ENCODE measurements at regions not wholly inside any gene's neighbourhood (a gene's known extent, or its start where the extent isn't known, plus 50 kb on each side); places are given as distances from the start of the nearest gene placed in this dataset.
"Not testable (repeated sequence)": the region's sequence is repeated elsewhere in the genome, so short reads cannot be mapped to it uniquely, and the experiment has no call there.

GRCh38 chrX:1885116-1885515 is 270.3 kb downstream of the ASMT start:
- TF ChIP-seq TAF1 (IDR thresholded peaks at IDR 0.05; ENCODE audit: borderline replicate concordance, low read depth, low read length) (no peak), POLR2A (IDR thresholded peaks at IDR 0.05; ENCODE audit: low read depth, low read length) (no peak), POLR2AphosphoS5 (IDR thresholded peaks at IDR 0.05; ENCODE audit: low read depth, low read length) (no peak)
- FAIRE-seq (no peak), DNase-seq (ENCODE audit: insufficient read length) (no peak)

- not testable (repeated sequence) for FAIRE-seq; DNase-seq (ENCODE audit: insufficient read length)
Measured at GRCh38 chrX:1888305-1888704, 273.4 kb downstream of the ASMT start.

GRCh38 chrX:1894026-1894294 is 279.1 kb downstream of the ASMT start:
- DNase-seq (ENCODE audit: insufficient read length) = no peak
- no peak for FAIRE-seq
- TF ChIP-seq TAF1 (IDR thresholded peaks at IDR 0.05; ENCODE audit: borderline replicate concordance, low read depth, low read length) = no peak
- TF ChIP-seq POLR2A (IDR thresholded peaks at IDR 0.05; ENCODE audit: low read depth, low read length) = no peak
- no peak for TF ChIP-seq POLR2AphosphoS5 (IDR thresholded peaks at IDR 0.05; ENCODE audit: low read depth, low read length)

GRCh38 chrX:1894740-1895139 is 279.9 kb downstream of the ASMT start:
- no peak for FAIRE-seq

GRCh38 chrX:1895583-1895982 is 280.7 kb downstream of the ASMT start:
- FAIRE-seq (no peak), DNase-seq (ENCODE audit: insufficient read length) (no peak)
- TF ChIP-seq POLR2AphosphoS5 (IDR thresholded peaks at IDR 0.05; ENCODE audit: low read depth, low read length) (no peak), POLR2A (IDR thresholded peaks at IDR 0.05; ENCODE audit: low read depth, low read length) (no peak), TAF1 (IDR thresholded peaks at IDR 0.05; ENCODE audit: borderline replicate concordance, low read depth, low read length) (no peak)

More at GRCh38 chrX:1894740-1895139, 279.9 kb downstream of the ASMT start:
- TF ChIP-seq TAF1 (IDR thresholded peaks at IDR 0.05; ENCODE audit: borderline replicate concordance, low read depth, low read length) (no peak), POLR2AphosphoS5 (IDR thresholded peaks at IDR 0.05; ENCODE audit: low read depth, low read length) (no peak), POLR2A (IDR thresholded peaks at IDR 0.05; ENCODE audit: low read depth, low read length) (no peak)
- DNase-seq (ENCODE audit: insufficient read length) = no peak

GRCh38 chrX:1899841-1900240 is 285.0 kb downstream of the ASMT start:
- TF ChIP-seq POLR2A (IDR thresholded peaks at IDR 0.05; ENCODE audit: low read depth, low read length) (no peak), TAF1 (IDR thresholded peaks at IDR 0.05; ENCODE audit: borderline replicate concordance, low read depth, low read length) (no peak), POLR2AphosphoS5 (IDR thresholded peaks at IDR 0.05; ENCODE audit: low read depth, low read length) (no peak)
- peak; percentile 5 for FAIRE-seq
- no peak for DNase-seq (ENCODE audit: insufficient read length)

- TF ChIP-seq POLR2AphosphoS5 (IDR thresholded peaks at IDR 0.05; ENCODE audit: low read depth, low read length) (no peak), POLR2A (IDR thresholded peaks at IDR 0.05; ENCODE audit: low read depth, low read length) (no peak), TAF1 (IDR thresholded peaks at IDR 0.05; ENCODE audit: borderline replicate concordance, low read depth, low read length) (no peak)
- FAIRE-seq (no peak), DNase-seq (ENCODE audit: insufficient read length) (no peak)
Measured at GRCh38 chrX:1902901-1903235, 288.0 kb downstream of the ASMT start.

- TF ChIP-seq POLR2AphosphoS5 (IDR thresholded peaks at IDR 0.05; ENCODE audit: low read depth, low read length) (no peak), TAF1 (IDR thresholded peaks at IDR 0.05; ENCODE audit: borderline replicate concordance, low read depth, low read length) (no peak), POLR2A (IDR thresholded peaks at IDR 0.05; ENCODE audit: low read depth, low read length) (no peak)
- FAIRE-seq (no peak), DNase-seq (ENCODE audit: insufficient read length) (no peak)
Measured at GRCh38 chrX:1903236-1903935, 288.5 kb downstream of the ASMT start.

GRCh38 chrX:1904663-1905218 is 289.9 kb downstream of the ASMT start:
- FAIRE-seq (no peak), DNase-seq (ENCODE audit: insufficient read length) (no peak)

GRCh38 chrX:1906028-1906427 is 291.2 kb downstream of the ASMT start:
- DNase-seq (ENCODE audit: insufficient read length) (no peak), FAIRE-seq (no peak)
- no peak for TF ChIP-seq POLR2A (IDR thresholded peaks at IDR 0.05; ENCODE audit: low read depth, low read length)

More at GRCh38 chrX:1904663-1905218, 289.9 kb downstream of the ASMT start:
- TF ChIP-seq TAF1 (IDR thresholded peaks at IDR 0.05; ENCODE audit: borderline replicate concordance, low read depth, low read length) (no peak), POLR2A (IDR thresholded peaks at IDR 0.05; ENCODE audit: low read depth, low read length) (no peak), POLR2AphosphoS5 (IDR thresholded peaks at IDR 0.05; ENCODE audit: low read depth, low read length) (no peak)

- not testable (repeated sequence) for DNase-seq (ENCODE audit: insufficient read length); FAIRE-seq
Measured at GRCh38 chrX:1908996-1909395, 294.1 kb downstream of the ASMT start.

- TF ChIP-seq TAF1 (IDR thresholded peaks at IDR 0.05; ENCODE audit: borderline replicate concordance, low read depth, low read length) (no peak), POLR2A (IDR thresholded peaks at IDR 0.05; ENCODE audit: low read depth, low read length) (no peak), POLR2AphosphoS5 (IDR thresholded peaks at IDR 0.05; ENCODE audit: low read depth, low read length) (no peak)
- no peak for FAIRE-seq
- no peak for DNase-seq (ENCODE audit: insufficient read length)
Measured at GRCh38 chrX:1909419-1910206, 294.8 kb downstream of the ASMT start.

- DNase-seq (ENCODE audit: insufficient read length) (no peak), FAIRE-seq (no peak)
- TF ChIP-seq POLR2A (IDR thresholded peaks at IDR 0.05; ENCODE audit: low read depth, low read length) = no peak
- no peak for TF ChIP-seq POLR2AphosphoS5 (IDR thresholded peaks at IDR 0.05; ENCODE audit: low read depth, low read length)
- TF ChIP-seq TAF1 (IDR thresholded peaks at IDR 0.05; ENCODE audit: borderline replicate concordance, low read depth, low read length) = no peak
Measured at GRCh38 chrX:1910207-1910470, 295.3 kb downstream of the ASMT start.

Measured in GM12892 (cell line).